GM19324 (cell line): ENCODE measurements at regions not wholly inside any gene's neighbourhood (a gene's known extent, or its start where the extent isn't known, plus 50 kb on each side); places are given as distances from the start of the nearest gene placed in this dataset.

Experiments
- ATAC-seq: cut with Tn5 transposase; IDR thresholded peaks from one replicate; pipeline ENCODE4 v1.9.1; 2021; ENCODE audit warnings: mild to moderate bottlenecking, moderate library complexity; ENCODE audit not compliant: unreplicated experiment, low FRiP score

DNA sequence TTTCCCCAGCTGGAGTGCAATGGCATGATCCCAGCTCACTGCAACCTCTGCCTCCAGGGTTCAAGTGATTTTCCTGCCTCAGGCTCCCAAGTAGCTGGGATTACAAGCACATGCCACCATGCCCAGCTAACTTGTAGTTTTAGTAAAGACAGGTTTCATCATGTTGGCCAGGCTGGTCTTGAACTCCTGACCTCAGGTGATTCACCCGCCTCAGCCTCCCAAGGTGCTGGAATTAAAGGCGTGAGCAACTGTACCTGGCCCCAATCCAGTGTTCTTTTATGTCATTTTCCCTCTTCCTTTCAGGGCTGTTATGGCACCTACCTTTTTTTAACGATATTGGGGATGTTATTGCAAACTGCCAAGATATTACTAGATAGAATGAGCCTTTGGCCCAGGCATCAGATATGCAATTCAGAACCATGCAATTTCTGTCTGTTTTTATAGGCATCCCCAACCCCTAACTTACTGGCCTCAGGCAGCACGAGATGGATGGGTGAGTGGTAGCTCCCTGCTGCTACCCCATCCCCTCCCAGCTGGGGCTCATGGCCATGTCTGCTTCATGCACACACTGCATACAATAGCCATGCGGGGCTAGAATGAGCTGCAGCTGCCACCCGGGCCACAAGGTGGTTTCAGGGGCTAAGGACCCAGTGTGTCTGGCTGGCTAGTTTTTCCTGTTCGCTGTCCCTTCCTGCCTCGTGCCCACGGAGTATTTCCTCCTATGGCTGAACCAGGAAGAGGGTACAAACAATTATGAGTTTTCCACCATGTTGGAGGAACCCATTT lies 1080.1 kb upstream of the SORCS1 start:
- no peak for ATAC-seq

DNA sequence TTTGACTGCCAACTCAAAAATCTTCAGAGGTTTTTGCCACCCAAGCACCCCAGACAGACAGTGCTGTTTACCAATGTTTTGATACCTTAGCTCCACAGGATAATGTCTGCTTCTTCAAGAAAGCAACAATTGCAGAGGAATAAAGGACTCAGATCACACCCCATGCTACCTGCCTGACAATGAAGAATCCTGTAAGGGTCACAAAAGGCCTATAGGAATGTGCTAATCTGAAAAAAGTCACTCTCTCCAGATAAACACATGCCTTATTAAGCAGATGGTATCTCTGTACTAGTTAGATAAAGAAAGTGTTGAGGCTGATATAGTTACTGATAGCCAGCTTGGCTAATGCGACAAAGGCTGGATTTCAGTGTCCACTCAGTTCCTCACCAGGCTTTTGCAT lies 1076.7 kb upstream of the SORCS1 start:
- no peak for ATAC-seq

DNA sequence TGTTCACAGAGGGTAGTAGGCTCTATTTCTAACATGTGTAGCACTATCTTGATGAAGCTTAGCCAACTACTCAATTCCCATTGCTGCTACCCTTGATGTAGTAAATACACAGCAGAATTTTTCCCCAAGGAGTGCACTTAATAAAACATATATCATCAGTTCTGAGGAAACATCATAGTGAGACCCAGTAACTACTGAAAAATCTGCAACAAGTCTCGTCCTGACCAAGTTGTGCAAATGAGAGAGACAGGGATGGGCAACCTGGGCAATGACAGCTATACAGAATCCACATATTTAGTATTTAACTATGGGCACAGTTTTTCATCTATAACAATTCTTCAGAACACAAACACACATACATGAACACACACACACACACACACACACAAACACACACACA lies 1073.8 kb upstream of the SORCS1 start:
- no peak for ATAC-seq

DNA sequence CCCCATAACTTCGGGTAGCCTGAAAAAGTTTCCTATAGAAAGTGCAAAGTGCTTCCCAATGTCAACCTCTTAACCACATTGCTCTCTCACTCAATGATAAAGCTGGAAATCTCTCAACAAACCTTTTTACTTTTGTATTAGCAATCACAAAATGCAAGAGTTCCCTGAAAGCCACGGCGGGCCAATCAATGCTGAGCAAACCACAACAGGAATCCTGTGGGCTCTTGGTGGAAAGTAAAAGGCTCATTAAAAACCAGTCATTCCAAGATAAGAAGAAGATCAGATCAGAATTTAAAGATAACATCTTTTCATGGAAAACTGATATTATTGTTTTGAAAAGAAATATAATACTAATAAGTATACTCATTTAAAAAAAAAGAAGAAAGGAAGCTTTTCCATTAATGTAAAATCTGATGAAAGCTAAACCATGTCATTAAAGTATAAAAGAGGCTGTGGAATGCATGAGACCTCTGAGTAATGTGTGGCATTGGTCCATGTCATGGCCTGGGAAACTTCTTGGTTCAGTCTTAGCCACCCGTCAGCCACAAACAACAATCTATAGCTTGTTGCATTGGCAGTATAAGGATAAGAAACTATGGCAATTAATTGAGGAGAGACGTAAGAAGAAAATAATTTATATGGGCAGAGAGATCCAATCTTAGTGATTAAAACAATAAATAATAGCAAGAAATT lies 1066.1 kb upstream of the SORCS1 start:
- no peak for ATAC-seq

DNA sequence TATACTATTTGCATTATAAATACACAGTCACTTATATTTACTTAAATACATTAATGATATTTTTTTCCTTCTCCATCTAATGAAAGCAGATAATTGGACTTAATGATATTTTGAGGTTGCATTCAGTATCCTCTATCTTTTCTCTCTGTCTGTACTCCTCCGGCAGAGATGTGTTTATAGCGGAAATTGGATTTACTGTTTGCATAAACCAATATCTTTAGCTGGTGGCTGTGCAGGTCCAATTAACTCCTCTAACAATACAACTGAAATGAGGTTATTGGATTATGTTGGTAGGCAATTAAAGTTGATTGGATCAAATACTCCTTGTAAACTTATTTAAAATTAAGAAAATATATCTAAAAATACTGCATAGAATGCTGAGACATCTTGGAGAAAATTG lies 1044.2 kb upstream of the SORCS1 start:
- no peak for ATAC-seq

DNA sequence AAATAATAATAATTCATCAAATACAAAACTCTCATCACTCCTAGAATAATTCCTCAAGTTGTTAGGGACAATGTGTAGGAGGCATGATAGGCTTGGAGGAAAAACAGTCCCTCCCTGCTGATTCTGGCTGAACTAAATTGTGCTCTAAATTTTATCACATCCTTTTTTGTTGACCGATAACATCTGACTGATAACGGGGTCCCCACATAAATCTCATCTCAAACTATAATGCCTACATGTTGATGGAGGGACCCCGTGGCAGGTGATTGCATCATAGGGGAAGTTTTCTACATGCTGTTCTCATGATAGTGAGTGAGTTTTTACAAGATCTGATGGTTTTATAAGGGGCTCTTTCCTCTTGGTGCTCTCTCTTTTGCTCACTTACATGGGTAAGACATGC lies 1043.5 kb upstream of the SORCS1 start:
- ATAC-seq, result no peak

DNA sequence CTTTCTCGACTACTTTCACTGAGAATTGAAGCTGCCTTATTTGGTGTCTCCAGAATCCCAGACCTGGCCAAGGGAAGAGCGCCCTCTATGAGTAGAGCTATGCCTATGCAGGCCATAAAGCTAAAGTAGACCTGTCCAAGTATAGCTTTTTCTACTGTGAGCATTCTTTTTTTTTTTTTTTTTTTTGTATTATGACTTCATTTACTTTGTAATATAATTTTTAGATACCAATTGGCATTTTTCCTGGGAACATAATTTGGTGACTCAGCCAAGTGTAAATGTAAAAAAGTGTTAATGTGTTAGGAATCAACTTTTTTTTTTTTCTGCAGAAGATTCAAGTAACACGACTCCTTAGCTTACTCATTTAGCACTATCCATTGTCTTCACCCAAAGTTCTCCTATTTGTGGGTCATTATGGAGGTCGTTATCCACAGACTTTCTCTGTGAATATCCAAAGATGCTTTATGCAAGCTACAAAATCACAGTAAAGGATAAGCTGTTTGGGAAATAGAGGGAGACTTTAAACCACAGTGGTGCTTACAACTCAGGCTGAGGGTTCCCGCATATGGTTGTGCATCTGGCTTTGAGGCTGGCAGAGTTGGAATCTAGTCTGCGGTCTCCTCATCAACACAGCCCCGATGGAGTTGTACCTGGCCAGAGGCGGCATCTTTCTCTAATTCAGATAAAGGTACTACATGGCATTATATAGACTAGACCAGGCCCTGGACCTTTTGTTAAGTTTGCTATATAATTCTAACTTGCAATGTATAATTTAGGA lies 1040.2 kb upstream of the SORCS1 start:
- no peak for ATAC-seq

DNA sequence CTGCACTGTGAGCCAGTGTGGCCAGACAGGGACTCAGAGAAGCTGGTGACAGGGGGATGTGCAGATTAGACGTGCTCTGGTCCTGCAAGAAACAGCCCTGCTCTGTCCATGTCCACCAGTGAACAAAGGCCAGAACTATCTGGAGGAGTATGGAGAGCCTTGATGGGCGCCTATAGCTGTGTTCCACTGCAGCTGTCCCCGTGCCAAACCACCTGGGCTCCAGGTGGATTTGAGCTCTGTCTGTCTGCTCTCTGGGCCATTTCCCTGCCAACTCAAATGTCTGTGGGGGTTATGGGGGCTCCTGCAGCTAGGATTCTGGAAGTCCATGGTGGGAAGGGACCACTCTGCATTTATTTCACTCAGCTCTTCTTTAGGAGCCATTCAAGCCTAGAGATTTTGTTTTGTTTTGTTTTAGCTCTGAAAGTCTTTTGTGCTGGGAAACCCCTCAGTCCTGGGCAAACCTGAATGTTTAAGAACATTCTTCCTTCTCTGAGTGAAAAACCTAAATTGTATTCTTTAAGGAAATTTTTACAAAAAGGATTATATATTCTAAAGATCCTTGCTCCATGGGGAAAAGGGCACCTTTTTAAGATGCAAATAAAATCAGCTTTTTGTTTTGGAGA lies 1039.5 kb upstream of the SORCS1 start:
- ATAC-seq, result no peak

DNA sequence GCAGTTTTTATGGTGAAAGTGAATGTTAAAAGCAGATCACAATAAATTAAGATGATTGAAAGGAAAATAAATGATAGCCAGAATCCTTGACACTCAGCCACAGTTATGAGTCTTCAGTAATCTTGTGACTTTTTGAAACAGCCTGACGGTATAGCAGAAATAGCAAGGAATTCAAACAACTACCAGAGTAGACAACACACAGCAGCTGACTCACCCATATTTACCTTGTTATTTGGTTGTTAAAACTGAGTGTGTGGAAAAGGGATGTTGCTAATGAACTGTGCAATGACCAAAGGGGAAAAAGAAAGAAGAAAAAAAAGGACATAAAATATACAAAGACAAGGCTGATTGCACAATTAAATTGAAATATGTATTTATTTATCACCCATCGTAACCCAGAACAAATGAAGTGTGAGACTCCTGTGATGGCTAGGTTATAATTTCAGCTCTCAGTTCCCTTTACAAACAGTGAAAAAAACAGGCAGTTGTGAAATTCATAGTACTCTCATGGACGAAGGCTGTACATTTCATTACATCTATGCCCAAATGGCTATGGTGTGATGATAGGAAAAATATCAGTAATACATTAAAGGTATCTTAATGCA lies 1023.0 kb upstream of the SORCS1 start:
- no peak for ATAC-seq

DNA sequence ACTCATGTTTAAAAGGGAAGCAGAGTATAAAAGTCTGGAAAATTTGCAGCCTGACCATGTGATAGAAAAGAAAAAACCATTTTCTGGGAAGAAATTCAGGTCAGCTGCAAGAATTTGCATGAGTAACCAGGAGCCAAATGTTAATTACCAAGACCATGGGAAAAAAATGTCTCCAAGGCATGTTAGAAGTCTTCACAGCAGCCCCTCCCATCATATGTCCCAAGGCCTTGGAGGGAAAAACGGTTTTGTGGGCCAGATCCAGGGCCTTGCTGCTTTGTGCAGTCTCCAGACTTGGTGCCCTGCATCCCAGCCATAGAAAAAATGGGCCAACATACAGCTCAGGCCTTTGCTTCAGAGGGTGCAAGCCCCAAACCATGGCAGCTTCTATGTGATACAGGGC lies 1019.6 kb upstream of the SORCS1 start:
- ATAC-seq, result no peak

DNA sequence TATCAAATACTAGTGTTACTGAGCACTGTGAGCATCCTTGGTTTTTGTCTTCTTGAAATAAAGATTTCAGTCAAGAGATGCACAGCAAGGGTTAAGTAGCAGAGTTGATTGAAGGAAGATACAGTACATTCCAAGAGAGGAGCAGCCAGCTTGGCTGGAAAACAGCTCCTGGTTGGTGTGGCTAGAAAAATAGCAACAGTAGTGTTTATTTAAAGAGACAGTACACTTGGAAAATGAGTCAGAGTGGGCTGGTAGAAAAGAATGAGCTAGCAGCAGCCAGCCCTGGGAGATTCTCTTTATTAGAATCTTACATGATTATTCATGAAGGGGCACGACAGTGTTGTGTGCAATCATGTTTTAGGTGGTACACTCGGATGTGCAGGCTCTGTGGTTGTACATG lies 1016.4 kb upstream of the SORCS1 start:
- no peak for ATAC-seq

DNA sequence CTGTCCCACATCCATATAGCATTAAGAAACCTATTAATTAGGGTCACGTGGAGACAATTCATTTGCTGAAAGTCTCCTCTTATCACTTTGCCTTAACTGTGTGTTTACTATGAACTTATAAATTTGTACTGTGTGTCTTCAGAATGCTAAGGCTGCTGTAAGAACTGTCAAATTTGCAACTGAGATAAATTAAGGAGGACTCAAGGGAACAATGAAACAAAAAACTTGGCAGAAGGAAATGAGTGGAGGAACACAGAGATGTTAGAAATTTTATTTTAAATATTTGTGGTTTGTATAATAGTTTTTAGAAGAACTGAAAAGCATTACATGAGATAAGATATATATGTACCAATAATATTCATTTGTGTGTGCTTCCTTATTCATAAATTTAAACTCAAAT lies 1005.3 kb upstream of the SORCS1 start:
- ATAC-seq, result no peak

DNA sequence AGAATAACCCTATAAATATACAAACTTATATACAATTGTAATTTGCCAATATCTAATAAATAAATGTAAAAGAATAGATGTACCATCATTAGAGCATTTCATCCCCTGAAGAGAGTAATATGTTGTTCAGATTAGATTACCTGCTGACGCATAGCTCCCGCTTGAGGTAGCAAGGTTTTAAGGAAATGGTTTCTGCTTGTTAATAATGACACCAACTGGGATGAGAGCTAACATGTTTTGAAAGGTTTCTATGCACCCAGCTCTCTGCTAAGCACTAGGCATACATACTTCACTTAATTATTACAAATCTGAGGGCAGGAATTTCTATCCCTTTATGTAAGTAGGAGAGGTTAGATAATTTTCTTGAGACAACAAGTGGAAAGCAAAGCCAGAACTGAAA lies 1003.3 kb upstream of the SORCS1 start:
- no peak for ATAC-seq

DNA sequence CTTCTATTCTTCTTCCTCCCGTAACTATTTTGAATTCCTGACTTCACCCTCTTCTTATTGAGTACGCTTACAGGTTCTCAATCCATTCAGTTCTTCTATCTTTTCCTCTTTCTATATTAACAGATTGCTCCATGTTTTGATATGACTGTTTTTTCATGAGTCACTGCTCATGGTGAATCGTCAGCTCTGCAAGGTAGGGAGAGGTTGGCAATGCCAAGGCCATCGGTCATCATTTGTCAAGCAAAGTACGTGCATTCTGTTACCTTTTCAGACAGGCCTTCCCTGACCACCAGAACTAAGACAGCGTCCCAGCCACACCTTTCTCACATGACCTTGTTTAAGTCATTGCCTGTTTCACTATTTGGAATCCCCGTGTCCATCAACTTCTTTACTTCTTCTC lies 1001.9 kb upstream of the SORCS1 start:
- ATAC-seq, result no peak

DNA sequence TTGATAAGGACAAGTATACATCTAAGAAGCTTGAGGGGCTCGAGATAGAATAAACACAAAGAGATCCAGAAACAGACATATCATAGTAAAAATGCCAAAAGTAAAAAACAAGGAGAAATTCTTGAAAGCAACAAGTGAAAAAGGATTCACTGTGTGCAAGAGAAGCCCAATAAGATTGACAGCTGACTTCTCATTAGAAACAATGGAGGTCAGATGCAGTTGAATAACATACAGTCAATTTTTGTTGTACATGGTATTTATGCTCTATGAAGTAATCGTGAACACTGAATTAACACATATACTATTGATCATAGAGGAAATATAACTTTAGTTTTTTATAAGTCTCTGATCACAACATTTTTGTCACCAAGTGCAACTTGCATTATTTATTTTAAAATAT lies 982.8 kb upstream of the SORCS1 start:
- ATAC-seq, result no peak

DNA sequence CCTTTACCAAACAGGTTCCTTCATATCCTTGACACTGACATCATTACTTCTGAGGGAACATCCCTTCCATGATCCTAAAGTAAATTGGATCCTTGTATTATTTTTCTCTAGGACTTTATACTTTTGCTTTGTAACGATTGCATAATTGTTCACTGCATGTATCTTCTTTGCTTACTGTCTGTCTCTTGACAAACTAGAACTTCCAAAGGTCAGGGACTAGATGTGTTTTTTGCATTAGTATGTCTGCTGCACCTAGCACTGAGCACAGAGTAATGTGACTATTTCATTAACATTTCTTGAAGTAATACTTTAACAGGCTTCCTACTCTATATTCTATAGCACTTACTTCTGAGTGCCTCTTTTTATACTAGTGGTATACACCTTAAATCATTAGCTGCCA lies 976.6 kb upstream of the SORCS1 start:
- ATAC-seq, result no peak

DNA sequence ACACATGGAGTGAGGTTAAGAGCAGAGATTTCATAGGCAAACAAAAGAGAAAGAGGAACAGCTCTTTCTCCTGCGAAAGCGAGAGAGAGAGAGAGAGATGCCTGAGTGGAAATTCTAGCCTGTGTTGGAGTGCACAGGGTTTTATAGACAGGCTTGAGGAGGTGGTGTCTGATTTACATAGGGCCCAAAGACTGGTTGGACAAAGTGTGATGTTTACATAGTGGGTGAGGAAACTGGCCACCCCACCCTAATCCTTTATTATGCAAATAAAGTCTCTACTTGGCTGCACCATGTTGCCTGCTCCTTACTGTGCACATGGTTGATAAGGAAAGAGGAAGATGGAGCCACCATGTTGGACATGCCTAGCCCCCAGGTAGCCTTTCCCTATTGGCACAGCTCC lies 967.8 kb upstream of the SORCS1 start:
- ATAC-seq, result no peak

DNA sequence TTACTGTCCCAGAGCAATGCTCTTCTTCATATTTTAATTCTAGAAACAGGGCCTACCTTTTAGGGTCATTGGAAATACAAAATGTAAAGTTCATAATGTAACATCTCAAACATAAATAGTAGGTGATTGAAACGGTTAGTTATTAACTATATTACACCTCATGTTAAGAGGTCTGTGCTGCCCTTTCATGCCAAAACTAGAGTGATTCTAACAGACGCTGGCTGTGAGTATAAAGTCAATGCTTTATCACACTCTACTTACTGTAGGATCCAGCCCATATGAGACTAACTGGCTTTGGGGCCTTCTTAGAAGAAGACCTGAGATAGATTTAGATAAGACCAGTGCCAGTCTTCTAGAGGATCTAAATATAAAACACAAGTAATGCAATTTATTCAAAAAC lies 966.1 kb upstream of the SORCS1 start:
- no peak for ATAC-seq

DNA sequence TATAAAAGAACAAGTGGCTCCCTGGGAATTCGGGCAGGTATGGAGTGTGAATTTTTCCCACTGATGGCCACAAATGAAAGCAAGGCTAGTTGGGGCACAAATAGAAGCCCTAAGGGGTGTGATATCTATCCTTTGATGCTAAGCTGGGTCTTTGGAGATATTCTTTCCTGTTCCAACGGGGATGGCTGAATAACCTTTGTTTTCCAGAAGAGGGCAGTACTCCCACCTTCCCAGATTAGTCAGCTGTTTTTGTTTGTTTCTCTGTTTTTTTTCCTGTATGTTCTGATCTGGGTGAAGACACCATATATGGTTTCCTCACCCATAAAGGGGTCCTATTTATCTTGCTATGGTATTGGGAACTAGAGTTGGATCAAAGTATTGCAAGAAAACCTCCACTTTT lies 947.7 kb upstream of the SORCS1 start:
- no peak for ATAC-seq

DNA sequence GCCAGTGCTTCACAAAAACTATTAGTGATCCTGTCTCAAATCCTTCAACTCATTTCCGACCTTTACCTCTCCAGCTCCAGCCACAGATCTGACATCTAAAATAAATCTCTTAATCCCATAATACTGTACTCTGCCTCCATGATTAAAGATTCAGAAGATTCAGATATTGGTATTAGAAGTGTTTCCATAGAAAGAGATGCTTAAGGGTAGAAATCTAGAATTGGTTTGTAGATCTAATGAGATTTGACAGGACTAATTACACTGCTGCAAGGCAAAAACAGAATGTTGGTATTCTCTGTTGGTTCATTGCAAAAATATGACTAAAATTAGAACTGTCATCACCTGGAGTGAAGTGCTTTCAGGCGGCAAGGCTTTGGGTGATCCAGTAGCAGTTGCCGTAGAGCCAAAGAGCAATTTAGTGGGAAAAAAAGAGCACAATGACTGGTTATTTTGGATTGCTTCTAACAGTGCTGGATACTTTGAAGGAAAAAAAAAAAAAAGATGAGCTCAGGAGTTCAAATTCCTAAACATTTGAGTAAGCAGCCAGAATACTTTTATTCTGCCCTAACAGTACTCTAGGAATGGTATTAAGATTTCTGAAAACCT lies 940.1 kb upstream of the SORCS1 start:
- ATAC-seq, result no peak
